ENCODE measurements at regions not wholly inside any gene's neighbourhood (a gene's known extent, or its start where the extent isn't known, plus 50 kb on each side); places are given as distances from the start of the nearest gene placed in this dataset.

- Histone ChIP-seq H3K36me3 (ENCODE audit: control insufficient read depth in 2 of 4, insufficient read depth in 4 of 4, low read length in 3 of 4) (no peaks in the 10 kb centered on the region), H3K79me2 (ENCODE audit: control insufficient read depth in 1 of 2, insufficient read depth in 2 of 2, low read length in 2 of 2) (no peaks in the 10 kb centered on the region), H3K14ac (ENCODE audit: insufficient read length) (no peak overlapping the region), H3K27me3 (replicated peaks in 1 of 4; ENCODE audit: control insufficient read depth in 3 of 4, extremely low read depth in 1 of 4, insufficient read depth in 3 of 4, low read length in 3 of 4) (no peaks in the 10 kb centered on the region), H3K4me1 (replicated peaks in 1 of 4; ENCODE audit: control insufficient read depth in 3 of 4, insufficient read depth in 4 of 4, low read length in 3 of 4) (peaks cover 0 to 6% (median 1%) of the 10 kb centered on the region in 4 experiments; a peak in 4 of 7 replicates), H3K4me2 (ENCODE audit: insufficient read depth in 1 of 2, low read depth in 2 of 2, low read length in 2 of 2) (no peak overlapping the region), H4K91ac (replicated peaks; ENCODE audit: insufficient read length, low read length) (no peak overlapping the region), H2BK12ac (ENCODE audit: low read depth, low read length) (no peak overlapping the region), H3K9me3 (ENCODE audit: insufficient read depth in 2 of 2, low read depth in 1 of 2, low read length in 1 of 2) (no peaks in the 10 kb centered on the region), H3K18ac (ENCODE audit: extremely low read depth, low read length) (no peak overlapping the region), H3K9ac (replicated peaks in 1 of 4; ENCODE audit: extremely low read depth in 1 of 4, low read depth in 3 of 4, low read length in 3 of 4) (no peak overlapping the region), H3K23ac (ENCODE audit: insufficient read length) (no peak overlapping the region), H3K79me1 (ENCODE audit: low read depth, low read length) (no peaks in the 10 kb centered on the region), H4K8ac (ENCODE audit: extremely low read depth, insufficient read depth, low read length) (no peak overlapping the region), H2BK20ac (ENCODE audit: low read length) (no peak overlapping the region), H2BK120ac (replicated peaks; ENCODE audit: low read depth, low read length) (no peak overlapping the region), H2AFZ (ENCODE audit: low read length) (peak overlapping the region; percentile 45; the same call in 1 of the 2 replicates), H4K20me1 (replicated peaks in 1 of 2; ENCODE audit: control insufficient read depth in 1 of 2, insufficient read depth in 2 of 2, low read length in 2 of 2) (no peaks in the 10 kb centered on the region), H3K23me2 (ENCODE audit: low read depth, low read length) (no peaks in the 10 kb centered on the region), H3K4ac (replicated peaks; ENCODE audit: insufficient read length, low read depth, low read length) (no peak overlapping the region), H4K5ac (ENCODE audit: insufficient read length, low read depth, low read length) (no peak overlapping the region), H3K4me3 (ENCODE audit: extremely low read depth in 1 of 4, insufficient read depth in 2 of 4, low read depth in 3 of 4, low read length in 4 of 4) (no peak overlapping the region), H3K56ac (replicated peaks; ENCODE audit: insufficient read length, low read depth, low read length) (no peak overlapping the region), H2BK5ac (ENCODE audit: low read depth, low read length) (no peak overlapping the region), H3K27ac (ENCODE audit: low read depth, low read length) (no peak overlapping the region), H2AK5ac (ENCODE audit: low read depth, low read length) (no peak overlapping the region), H2BK15ac (ENCODE audit: low read length) (no peak overlapping the region)
- no peak for DNase-seq (ENCODE audit: low read depth in 1 of 2, low spot score in 2 of 2)
- FAIRE-seq = no peak
- ChIA-PET POLR2A (ENCODE audit: partially characterized antibody) (no interaction called here), CTCF (ENCODE audit: partially characterized antibody) (no interaction called here)
- no peak for TF ChIP-seq RBBP5 (IDR thresholded peaks at IDR 0.05; ENCODE audit: borderline replicate concordance, low read depth, low read length)
- WGBS, 2 experiments (ENCODE audit: extremely low coverage in 1 of 2, insufficient coverage in 1 of 2, insufficient read length in 1 of 2, insufficient replicate concordance in 2 of 2, low coverage in 1 of 2, low lambda C conversion rate in 2 of 2, missing lambda C conversion rate in 1 of 2) = 85% methylated on average over 1 of the region's 1 CpG; no CpG with 5 or more reads in 1 of the 2 experiments
These were observed 146.4 kb upstream of the PFN2 start for GRCh38 chr3:150117076-150117475.
